HCT116 (cell line): ENCODE measurements at regions not wholly inside any gene's neighbourhood (a gene's known extent, or its start where the extent isn't known, plus 50 kb on each side); places are given as distances from the start of the nearest gene placed in this dataset.

Experiments used
- ATAC-seq: fragments of 200-7000 bp; cut with Tn5 transposase; 2 replicates; pipeline ENCODE4 v1.9.1; 2020; ENCODE audit warnings: mild to moderate bottlenecking, moderate library complexity
- BruUV-seq: library from RNA; stranded (reverse); fragments of 400-500 nt; replicated peaks from 2 replicates; lab custom pipeline; 2021; lab: Mats Ljungman, UMichigan
- CTCF ChIA-PET: fragments of 300-600 bp; sonication (Branson Sonifier 250); formaldehyde crosslinking; loops from one replicate; lab custom pipeline; 2021; ENCODE audit warnings: antibody characterized with exemption; lab: Charles Lee
- POLR2A ChIA-PET: fragments of 300-600, 350-600 bp; sonication (Branson Sonifier 250); formaldehyde crosslinking; loops from one replicate; lab custom pipeline; 2021; ENCODE audit warnings: antibody characterized with exemption; lab: Charles Lee
- RAD21 ChIA-PET, 2 experiments: fragments of 300-600 bp; sonication (Branson Sonifier 250); formaldehyde crosslinking; loops; one replicate each; lab custom pipeline; 2023; ENCODE audit warnings: low total read pairs in 2 of 2; ENCODE audit not compliant: uncharacterized antibody in 2 of 2, unreplicated experiment in 2 of 2, low non-redundant PET in 1 of 2; lab: Charles Lee
- DNase-seq: peaks from one replicate; pipeline ENCODE4 v3.0.0-alpha.2; 2010; ENCODE audit warnings: low read depth, low spot score
- H2AFZ ChIP-seq: fragments of 200-600 bp; shearing (Covaris generic), sonication (generic); 2 replicates; pipeline ENCODE4 v1.6.1; 2017; ENCODE audit warnings: low read depth, mixed run types, mixed read lengths, antibody characterized with exemption, low read length; ENCODE audit not compliant: poor library complexity, severe bottlenecking
- H3K27ac ChIP-seq: 2 replicates; pipeline ENCODE4 v1.5.1; 2012; ENCODE audit warnings: low read depth, low read length
- H3K27me3 ChIP-seq: fragments of 200-600 bp; sonication (generic); 2 replicates; pipeline ENCODE4 v1.6.1; 2016; ENCODE audit warnings: mixed run types, low read length, mixed read lengths; ENCODE audit not compliant: insufficient read depth
- H3K36me3 ChIP-seq, 2 experiments: fragments of 200-500 bp in 1 of 2; fragments of 200-600 bp in 1 of 2; sonication (Bioruptor generic) in 1 of 2; sonication (generic) in 1 of 2; 2 replicates each; pipeline versions ENCODE4 v1.5.1 to v1.6.1; 2014 to 2016; ENCODE audit warnings: low read length in 2 of 2, inconsistent platforms in 1 of 2, mixed read lengths in 1 of 2, mixed run types in 1 of 2; ENCODE audit not compliant: insufficient read depth in 2 of 2, control insufficient read depth in 1 of 2
- H3K4me1 ChIP-seq, 2 experiments: fragments of 200-600 bp in 1 of 2; sonication (generic) in 1 of 2; 2 replicates each; pipeline versions ENCODE4 v1.5.1 to v1.6.1; 2012 to 2017; ENCODE audit warnings: low read length in 2 of 2, inconsistent platforms in 1 of 2, mild to moderate bottlenecking in 1 of 2, mixed read lengths in 1 of 2, mixed run types in 1 of 2, moderate library complexity in 1 of 2; ENCODE audit not compliant: insufficient read depth in 2 of 2, control insufficient read depth in 1 of 2
- H3K4me2 ChIP-seq: fragments of 200-600 bp; sonication (generic); 2 replicates; pipeline ENCODE4 v1.6.1; 2017; ENCODE audit warnings: mixed run types, low read length, mixed read lengths
- H3K4me3 ChIP-seq, 2 experiments: fragments of 200-600 bp in 1 of 2; sonication (generic) in 1 of 2; replicated peaks in 1 of 2; 2 replicates each; pipeline ENCODE4 v1.5.1; 2011 to 2016; ENCODE audit warnings: low read length in 2 of 2, control low read depth in 1 of 2, low read depth in 1 of 2, mild to moderate bottlenecking in 1 of 2, mixed read lengths in 1 of 2, mixed run types in 1 of 2
- H3K79me2 ChIP-seq: fragments of 200-600 bp; sonication (generic); 2 replicates; pipeline ENCODE4 v1.6.1; 2017; ENCODE audit warnings: mild to moderate bottlenecking, mixed run types, low read length, moderate library complexity, mixed read lengths; ENCODE audit not compliant: insufficient read depth
- H3K9ac ChIP-seq: fragments of 200-600 bp; sonication (generic); 2 replicates; pipeline ENCODE4 v1.6.1; 2016; ENCODE audit warnings: low read length, mixed read lengths
- H3K9me2 ChIP-seq: fragments of 200-600 bp; sonication (generic), shearing (Covaris generic); 2 replicates; pipeline ENCODE4 v1.6.1; 2017; ENCODE audit warnings: mixed run types, mild to moderate bottlenecking, moderate library complexity; ENCODE audit not compliant: insufficient read depth
- H3K9me3 ChIP-seq, 2 experiments: fragments of 200-500 bp in 1 of 2; fragments of 200-600 bp in 1 of 2; sonication (Bioruptor generic) in 1 of 2; sonication (generic) in 1 of 2; 2 replicates each; pipeline ENCODE4 v1.6.1; 2014 to 2017; ENCODE audit warnings: low read length in 2 of 2, mixed read lengths in 2 of 2, inconsistent platforms in 1 of 2, low read depth in 1 of 2, mild to moderate bottlenecking in 1 of 2, mixed run types in 1 of 2, moderate library complexity in 1 of 2; ENCODE audit not compliant: control insufficient read depth in 1 of 2, insufficient read depth in 1 of 2
- H4K20me1 ChIP-seq: fragments of 200-600 bp; sonication (generic), shearing (Covaris generic); 2 replicates; pipeline ENCODE4 v1.6.1; 2017; ENCODE audit warnings: mixed run types, mild to moderate bottlenecking, moderate library complexity; ENCODE audit not compliant: insufficient read depth
- ATF3 ChIP-seq: IDR thresholded peaks from 2 replicates; pipeline ENCODE4 v1.6.1; 2012
- CBX3 ChIP-seq: IDR thresholded peaks from 2 replicates; pipeline ENCODE4 v1.6.1; 2012; ENCODE audit warnings: low read depth
- CTCF ChIP-seq, 3 experiments: fragments of 200-600 bp in 1 of 3; sonication (generic) in 1 of 3; IDR thresholded peaks in 2 of 3; conservative IDR thresholded peaks in 1 of 3; 2 replicates each; pipeline ENCODE4 v1.5.1; 2012 to 2017; ENCODE audit warnings: low read depth in 2 of 3, low read length in 2 of 3, antibody characterized with exemption in 1 of 3, borderline replicate concordance in 1 of 3, control low read depth in 1 of 3, mild to moderate bottlenecking in 1 of 3, mixed read lengths in 1 of 3, mixed run types in 1 of 3, moderate library complexity in 1 of 3; ENCODE audit not compliant: insufficient read depth in 1 of 3
- EGR1 ChIP-seq: IDR thresholded peaks from 2 replicates; pipeline ENCODE4 v1.6.1; 2012; ENCODE audit warnings: low read depth
- EZH2phosphoT487 ChIP-seq: fragments of 200-600 bp; IDR thresholded peaks from 2 replicates; pipeline ENCODE4 v1.6.1; 2018; ENCODE audit warnings: antibody characterized with exemption, borderline replicate concordance
- FOSL1 ChIP-seq: IDR thresholded peaks from 2 replicates; pipeline ENCODE4 v1.6.1; 2012; ENCODE audit warnings: low read depth
- JUND ChIP-seq: IDR thresholded peaks from 2 replicates; pipeline ENCODE4 v1.6.1; 2012
- MAX ChIP-seq: IDR thresholded peaks from 2 replicates; pipeline ENCODE4 v1.6.1; 2012
- POLR2AphosphoS5 ChIP-seq: IDR thresholded peaks from 2 replicates; pipeline ENCODE4 v1.6.1; 2011; ENCODE audit warnings: mild to moderate bottlenecking, low read depth, low read length, moderate library complexity
- REST ChIP-seq: IDR thresholded peaks from 2 replicates; pipeline ENCODE4 v1.6.1; 2012; ENCODE audit warnings: low read depth
- SIN3A ChIP-seq: IDR thresholded peaks from 2 replicates; pipeline ENCODE4 v1.6.1; 2012; ENCODE audit warnings: low read depth
- intact Hi-C: fragments of 100-400 bp; cut with micrococcal nuclease; formaldehyde crosslinking; loops from 2 replicates; pipeline ENCODE4 v1.10.0; 2022

- no peak for TF ChIP-seq CBX3
Observed at GRCh38 chr2:103138123-103138901, 376.5 kb downstream of the TMEM182 start (continued).

GRCh38 chr2:103139628-103140268 lies 377.9 kb downstream of the TMEM182 start:
- H3K27ac ChIP-seq, result no peak overlapping the region
- CTCF ChIA-PET, result no interaction called here

More at GRCh38 chr2:103139628-103140268, 377.9 kb downstream of the TMEM182 start:
- no peaks in the 10 kb centered on the region for H3K4me1 ChIP-seq
- no peaks in the 10 kb centered on the region for H3K9me2 ChIP-seq
- BruUV-seq, result no TSS peak
- RAD21 ChIA-PET, result no interaction called here
- intact Hi-C loops, result no loop called here
- H3K4me2 ChIP-seq, result no peak overlapping the region
- H3K4me3 ChIP-seq, result no peak overlapping the region
- no peak for ATAC-seq
- TF ChIP-seq REST (no peak), EGR1 (no peak), MAX (no peak), EZH2phosphoT487 (no peak), SIN3A (no peak), CTCF (IDR thresholded peaks at IDR 0.05 in 2 of 3, conservative IDR thresholded peaks at IDR 0.05 in 1 of 3; ENCODE audit: borderline replicate concordance in 1 of 3, insufficient read depth in 1 of 3, low read depth in 2 of 3, low read length in 2 of 3) (no peak), ATF3 (no peak), JUND (no peak), POLR2AphosphoS5 (no peak), FOSL1 (no peak)
- H3K9ac ChIP-seq, result no peak overlapping the region
- POLR2A ChIA-PET, result no interaction called here
- no peaks in the 10 kb centered on the region; a peak in 1 of 4 replicates for H3K9me3 ChIP-seq
- H3K79me2 ChIP-seq, result no peaks in the 10 kb centered on the region
- DNase-seq, result no peak
- no peaks in the 10 kb centered on the region for H3K27me3 ChIP-seq
- no peak overlapping the region for H2AFZ ChIP-seq
- H4K20me1 ChIP-seq, result no peaks in the 10 kb centered on the region
- no peaks in the 10 kb centered on the region for H3K36me3 ChIP-seq
